Sigmoid colon (tissue), 3 donors: ENCODE measurements at regions not wholly inside any gene's neighbourhood (a gene's known extent, or its start where the extent isn't known, plus 50 kb on each side); places are given as distances from the start of the nearest gene placed in this dataset.

ENCODE experiments used
- CTCF ChIP-seq, 4 experiments: fragments of 450-650 bp in 3 of 4; fragments of 200-600 bp in 1 of 4; IDR thresholded peaks; one replicate each; pipeline ENCODE4 v1.5.1; 2016 to 2019; ENCODE audit warnings: antibody characterized with exemption in 4 of 4, mild to moderate bottlenecking in 3 of 4, moderate library complexity in 2 of 4
- POLR2A ChIP-seq, 2 donors: fragments of 450-650 bp; IDR thresholded peaks; one replicate each; pipeline ENCODE4 v1.6.1; 2016; ENCODE audit warnings: antibody characterized with exemption in 2 of 2, mild to moderate bottlenecking in 2 of 2, moderate library complexity in 2 of 2

- no peak for TF ChIP-seq CTCF (IDR thresholded peaks at IDR 0.05)
- no peak for TF ChIP-seq POLR2A (IDR thresholded peaks at IDR 0.05)
Measured at GRCh38 chr19:23577501-23577900, 109.5 kb downstream of the ZNF675 start.
